Coronary artery (tissue), 2 donors: ENCODE measurements at regions not wholly inside any gene's neighbourhood (a gene's known extent, or its start where the extent isn't known, plus 50 kb on each side); places are given as distances from the start of the nearest gene placed in this dataset.

Experiments used
- DNase-seq: peaks from one replicate; pipeline ENCODE4 v3.0.0-alpha.2; 2017; ENCODE audit warnings: low spot score
- H3K27ac ChIP-seq, 2 donors: fragments of 200-600 bp; sonication (generic); one replicate each; pipeline ENCODE4 v1.5.1; 2016 to 2019
- H3K4me3 ChIP-seq: fragments of 200-600 bp; sonication (generic); 2 replicates; pipeline ENCODE4 v1.5.1; 2016; ENCODE audit warnings: mild to moderate bottlenecking, moderate library complexity
- CTCF ChIP-seq: fragments of 200-600 bp; sonication (generic); IDR thresholded peaks from one replicate; pipeline ENCODE4 v1.5.1; 2019; ENCODE audit warnings: antibody characterized with exemption

DNA sequence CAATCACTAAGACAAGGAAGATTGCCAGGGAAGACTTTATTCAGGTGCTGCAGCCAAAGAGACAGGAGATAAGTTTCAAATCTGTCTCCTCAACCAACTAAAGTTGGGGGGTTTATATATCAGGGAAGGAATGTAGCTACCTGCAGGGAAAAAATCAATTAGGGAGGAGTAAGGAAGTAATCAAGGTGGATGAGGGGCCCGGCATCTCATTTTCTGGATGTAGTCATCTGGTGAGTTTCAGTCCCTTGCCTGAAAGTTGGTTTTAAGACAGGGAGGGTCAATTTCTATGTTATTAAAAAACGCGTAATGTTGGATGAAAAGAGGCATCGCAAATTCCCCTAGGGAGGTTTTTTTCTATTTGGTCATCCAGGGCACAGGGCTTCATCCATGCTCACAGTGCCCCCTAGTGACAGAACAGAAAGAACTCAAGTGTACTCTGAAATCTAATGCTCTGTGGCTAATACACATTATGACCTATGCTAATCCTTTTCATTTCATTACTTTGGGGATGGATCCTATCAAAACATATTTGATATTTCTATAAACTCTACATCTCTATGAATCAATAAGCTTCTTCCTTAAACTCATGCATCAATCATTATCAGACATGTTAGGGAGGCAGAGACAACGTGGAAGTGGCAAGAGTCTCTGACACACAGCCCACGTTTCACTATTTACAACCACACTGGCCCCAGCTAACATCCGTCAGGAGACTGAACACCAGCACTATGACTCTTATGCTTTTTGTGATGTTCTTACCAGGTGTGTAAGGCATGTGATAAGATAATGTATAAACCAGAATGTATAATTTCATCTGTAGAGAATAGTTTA lies 1577.0 kb upstream of the TENM3 start:
- Histone ChIP-seq H3K27ac (no peak overlapping the region), H3K4me3 (no peak overlapping the region)
- DNase-seq, result no peak
- no peak for TF ChIP-seq CTCF

GRCh38 chr4:180668732-180669131 lies 1574.5 kb upstream of the TENM3 start:
- TF ChIP-seq CTCF, result no peak
- DNase-seq, result no peak
- no peak overlapping the region for H3K27ac ChIP-seq
- H3K4me3 ChIP-seq, result no peak overlapping the region

- H3K4me3 ChIP-seq, result no peak overlapping the region
- H3K27ac ChIP-seq, result no peak overlapping the region
- TF ChIP-seq CTCF, result no peak
- no peak for DNase-seq
These were observed 1573.5 kb upstream of the TENM3 start for GRCh38 chr4:180669680-180670079.

DNA sequence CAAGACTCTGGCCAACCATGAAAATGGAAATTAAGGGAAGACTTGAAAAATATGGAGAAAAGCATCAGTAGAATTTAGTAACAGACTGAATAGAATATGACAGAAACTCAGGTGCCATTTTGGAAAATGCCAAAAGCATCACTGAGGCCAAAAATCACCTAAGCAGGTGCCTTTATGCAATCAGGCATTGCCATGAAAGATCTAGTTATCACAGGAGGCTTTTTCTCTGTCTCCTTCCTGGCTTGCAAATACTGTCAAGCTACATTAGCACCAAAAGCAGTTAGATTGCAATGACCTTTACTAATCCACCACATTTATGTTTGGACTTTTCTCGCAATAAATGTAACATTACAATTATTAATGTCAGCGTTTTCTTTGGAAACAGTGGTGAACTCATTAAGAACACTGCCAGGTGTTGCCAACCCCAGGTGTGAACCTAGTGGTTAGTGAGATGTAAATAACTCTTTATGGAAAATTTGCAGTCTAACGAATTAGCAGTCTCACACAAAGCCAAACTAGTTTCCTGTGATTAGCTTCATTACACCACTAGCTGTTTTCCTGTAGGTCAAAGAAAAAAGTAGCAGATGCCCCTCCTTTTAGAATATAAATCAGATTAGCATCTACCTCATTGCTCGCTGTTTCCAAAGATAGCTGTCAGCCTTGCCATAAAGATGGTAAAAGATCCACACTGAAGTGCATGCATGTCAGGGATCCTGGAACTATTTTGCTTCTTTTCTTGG lies 1568.4 kb upstream of the TENM3 start:
- no peak for TF ChIP-seq CTCF
- Histone ChIP-seq H3K27ac (no peak overlapping the region), H3K4me3 (no peak overlapping the region)
- no peak for DNase-seq

DNA sequence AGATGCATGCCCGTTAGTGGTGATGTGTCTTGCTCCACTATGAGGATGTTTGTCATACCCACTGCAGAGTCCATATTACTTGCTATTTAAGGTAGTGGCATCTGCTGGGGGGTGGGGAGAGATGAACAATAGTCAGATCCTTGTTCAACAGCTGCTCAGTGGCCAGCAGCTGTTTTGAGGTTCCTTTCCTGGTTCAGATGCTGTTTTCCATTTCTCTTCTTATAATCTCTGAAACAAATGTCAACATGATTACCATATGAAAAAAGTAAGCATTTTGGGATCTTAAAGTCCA lies 1567.9 kb upstream of the TENM3 start:
- TF ChIP-seq CTCF, result no peak
- H3K27ac ChIP-seq, result no peak overlapping the region
- no peak overlapping the region for H3K4me3 ChIP-seq
- no peak for DNase-seq

DNA sequence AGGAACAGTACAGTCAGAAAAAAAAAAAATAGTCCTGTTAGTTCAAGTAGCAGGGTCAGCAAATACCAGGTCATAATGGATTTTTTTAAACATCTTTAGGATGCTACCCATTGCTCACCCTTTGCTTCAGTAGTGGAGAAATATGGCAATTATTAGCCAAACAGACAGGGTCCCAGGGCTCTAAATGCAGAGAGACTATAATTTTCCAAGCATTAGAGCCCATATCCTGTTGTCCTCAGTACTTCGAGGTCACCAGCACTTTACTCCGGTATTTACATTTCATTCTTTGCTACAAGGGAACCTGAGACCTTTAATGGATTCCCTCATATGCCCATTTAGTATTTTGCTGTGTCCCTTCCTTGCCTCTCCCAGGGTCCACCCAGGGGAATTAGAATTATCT lies 1562.9 kb upstream of the TENM3 start:
- TF ChIP-seq CTCF, result no peak
- Histone ChIP-seq H3K27ac (no peak overlapping the region), H3K4me3 (no peak overlapping the region)
- no peak for DNase-seq

- Histone ChIP-seq H3K4me3 (no peak overlapping the region), H3K27ac (no peak overlapping the region)
- no peak for DNase-seq
- TF ChIP-seq CTCF, result no peak
These were observed 1560.4 kb upstream of the TENM3 start for GRCh38 chr4:180682776-180683175.
